Posterior vena cava (tissue), 2 donors: ENCODE measurements at regions not wholly inside any gene's neighbourhood (a gene's known extent, or its start where the extent isn't known, plus 50 kb on each side); places are given as distances from the start of the nearest gene placed in this dataset.

Experiments used
- DNase-seq: peaks from one replicate; pipeline ENCODE4 v3.0.0-alpha.2; 2020; ENCODE audit warnings: low spot score
- intact Hi-C, 2 donors: fragments of 100-400 bp; cut with DNase I; formaldehyde crosslinking; loops; one replicate each; pipeline versions ENCODE4 v1.14.1 to v1.14.2; 2022 to 2023
- donor health status: DM: yes; HTN: yes; CAD: no.
- donor health status: DM: yes; HTN: yes; CAD: no.

DNA sequence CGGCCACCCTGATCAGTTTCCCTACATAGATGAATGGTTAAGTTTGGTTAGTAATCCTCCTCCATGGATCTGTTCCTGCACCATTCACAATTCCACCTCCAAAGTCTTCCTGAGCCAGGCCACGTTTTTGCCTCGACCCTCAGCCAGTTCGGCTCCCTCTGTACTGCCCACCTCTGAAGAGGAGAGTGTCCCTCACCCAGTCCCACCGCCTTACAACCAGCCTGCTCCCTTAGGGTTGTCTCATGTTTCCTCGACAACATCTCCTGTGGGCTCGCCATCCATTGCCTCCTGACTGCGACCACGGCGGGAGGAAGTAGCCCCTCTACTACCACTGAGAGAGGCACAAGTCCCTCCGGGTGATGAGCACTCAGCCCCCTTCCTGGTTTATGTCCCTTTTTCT, 338.0 kb upstream of the CNTNAP5 start:
- DNase-seq, result no peak
- intact Hi-C loops, result loop anchor here in 1 of 2 donors (5.0 kb wide), 1 partner anchor 1670 kb away; no protein-coding TSS in a partner anchor

DNA sequence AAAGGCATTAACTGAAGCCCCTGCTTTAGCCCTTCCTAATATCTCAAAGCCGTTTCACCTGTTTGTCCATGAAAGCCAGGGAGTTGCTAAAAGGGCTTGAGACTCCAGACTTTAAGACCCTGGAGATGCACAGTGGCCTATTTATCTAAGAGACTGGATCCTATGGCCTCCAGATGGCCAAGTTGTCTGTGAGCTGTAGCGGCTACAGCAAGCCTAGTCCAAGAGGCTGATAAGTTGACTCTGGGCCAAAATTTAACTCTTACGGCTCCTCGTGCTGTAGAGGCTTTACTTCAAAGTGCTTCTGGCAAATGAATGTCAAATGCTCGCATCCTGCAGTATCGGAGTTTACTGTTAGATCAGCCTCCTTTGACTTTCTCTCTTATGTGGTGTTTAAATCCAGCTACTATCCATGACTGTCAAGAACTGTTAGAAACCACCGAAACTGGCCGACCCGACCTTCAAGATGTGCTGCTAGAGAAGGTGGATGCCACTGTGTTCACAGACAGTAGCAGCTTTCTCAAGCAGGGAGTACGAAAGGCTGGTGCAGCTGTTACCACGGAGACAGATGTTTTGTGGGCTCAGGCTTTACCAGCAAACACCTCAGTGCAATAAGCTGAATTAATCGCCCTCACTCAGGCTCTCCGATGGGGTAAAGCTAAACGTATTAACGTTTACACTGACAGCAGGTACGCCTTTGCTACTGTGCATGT, 336.7 kb upstream of the CNTNAP5 start:
- DNase-seq, result no peak
- intact Hi-C loops, result loop anchor here in 1 of 2 donors (5.0 kb wide), 1 partner anchor 1671 kb away; no protein-coding TSS in a partner anchor

DNA sequence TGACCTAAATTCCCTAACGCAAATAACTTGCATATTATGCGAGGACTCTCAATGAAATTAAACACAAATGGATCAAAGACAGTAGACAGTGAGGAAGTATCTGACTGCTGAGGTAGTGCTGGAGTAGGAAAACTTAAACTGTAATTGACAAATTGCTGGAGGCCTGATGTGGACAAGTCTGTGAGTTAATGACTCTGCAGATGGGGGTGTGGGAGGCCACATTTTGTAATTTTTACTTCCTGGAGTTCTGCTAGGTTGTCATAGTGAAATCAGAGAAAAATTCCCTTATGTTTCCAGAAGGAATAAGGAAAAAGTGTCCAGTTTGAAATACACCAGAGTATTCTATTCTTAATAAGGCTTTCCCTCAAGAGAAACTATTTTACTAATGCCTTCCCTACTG, 333.0 kb upstream of the CNTNAP5 start:
- intact Hi-C loops, result no loop called here
- no peak for DNase-seq

DNA sequence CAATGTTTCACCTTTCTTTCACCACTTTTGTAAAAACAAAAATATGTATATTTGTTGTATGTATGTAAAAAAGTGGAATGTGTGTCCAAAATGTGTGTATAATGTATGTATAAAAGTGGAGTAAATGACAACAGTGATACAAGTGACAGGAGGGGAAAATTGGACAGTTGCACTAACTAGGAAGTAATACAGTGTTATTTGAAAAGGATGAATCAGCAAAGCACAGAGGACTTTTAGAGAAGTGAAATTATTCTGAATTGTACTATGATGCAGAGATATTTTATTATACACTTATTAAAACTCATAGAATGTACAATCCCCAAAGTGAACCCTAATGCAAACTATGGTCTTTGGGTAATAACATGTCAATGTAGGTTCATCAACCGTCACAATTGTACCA, 331.3 kb upstream of the CNTNAP5 start:
- no peak for DNase-seq
- intact Hi-C loops, result no loop called here

DNA sequence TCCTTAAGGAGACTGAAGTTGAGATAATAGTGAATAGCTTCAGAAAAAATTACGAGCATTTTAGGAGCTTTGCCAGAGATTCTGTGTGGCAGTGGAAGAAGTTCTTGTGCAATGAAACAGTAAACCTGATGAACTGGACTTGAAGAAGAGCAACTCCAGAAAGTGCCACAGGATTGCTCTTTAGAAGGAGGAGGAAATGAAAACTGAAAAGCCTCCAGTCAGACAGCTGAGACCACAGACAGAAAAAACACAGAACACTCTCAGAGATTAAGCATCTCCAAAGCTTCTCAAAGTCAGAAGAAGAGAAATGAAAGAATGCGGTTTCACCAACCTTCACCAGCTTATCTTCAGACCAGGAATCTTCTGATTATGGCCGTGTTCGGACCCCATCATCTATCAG, 329.7 kb upstream of the CNTNAP5 start:
- intact Hi-C loops, result no loop called here
- no peak for DNase-seq

DNA sequence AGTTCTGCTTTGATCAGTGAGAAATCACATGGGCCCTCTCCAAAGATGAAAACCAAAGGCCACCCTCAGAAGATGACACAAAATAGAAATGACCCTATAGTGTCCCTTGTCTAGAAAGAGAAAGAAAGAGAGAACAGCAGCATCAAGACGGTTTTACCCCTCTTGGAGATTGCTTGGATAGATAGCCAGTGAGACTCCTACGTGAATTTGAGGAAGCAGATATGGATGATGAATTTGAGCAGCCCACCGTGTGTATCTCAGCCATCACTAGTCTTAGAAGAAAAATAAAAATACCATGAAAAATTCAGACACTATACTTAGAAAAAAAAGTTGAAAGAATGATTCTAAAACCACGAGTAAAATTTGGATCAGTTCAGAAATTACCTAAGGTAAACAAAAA, 329.1 kb upstream of the CNTNAP5 start:
- intact Hi-C loops, result no loop called here
- no peak for DNase-seq

DNA sequence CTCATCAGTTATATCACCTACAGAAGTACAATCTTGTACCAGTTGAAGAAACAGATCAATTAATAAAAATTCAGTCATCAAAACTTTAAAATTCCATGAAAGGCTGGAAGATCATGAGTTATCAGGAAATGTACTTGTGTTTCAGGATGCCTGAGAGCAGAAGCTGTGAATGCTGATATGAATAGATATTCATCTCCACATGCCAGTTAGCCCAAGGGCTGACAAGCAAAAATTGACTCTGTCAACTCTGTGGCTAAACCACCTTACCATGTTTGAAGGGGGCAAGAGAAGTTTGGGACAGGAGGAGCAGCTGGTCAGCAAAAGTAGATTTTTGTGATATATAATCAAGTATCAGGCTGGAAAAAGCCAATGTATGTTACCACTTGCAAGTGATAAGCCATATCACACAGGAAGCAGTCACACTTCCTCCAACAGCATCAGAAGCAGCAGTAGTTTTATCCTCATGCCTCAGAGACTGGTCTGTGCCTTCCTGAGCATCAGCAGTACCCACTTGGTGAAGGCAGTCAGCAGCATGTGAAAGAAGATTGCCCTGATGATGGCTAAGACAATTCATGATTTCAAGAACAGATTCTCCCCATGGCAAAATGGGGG, 328.2 kb upstream of the CNTNAP5 start:
- DNase-seq, result no peak
- intact Hi-C loops, result no loop called here

DNA sequence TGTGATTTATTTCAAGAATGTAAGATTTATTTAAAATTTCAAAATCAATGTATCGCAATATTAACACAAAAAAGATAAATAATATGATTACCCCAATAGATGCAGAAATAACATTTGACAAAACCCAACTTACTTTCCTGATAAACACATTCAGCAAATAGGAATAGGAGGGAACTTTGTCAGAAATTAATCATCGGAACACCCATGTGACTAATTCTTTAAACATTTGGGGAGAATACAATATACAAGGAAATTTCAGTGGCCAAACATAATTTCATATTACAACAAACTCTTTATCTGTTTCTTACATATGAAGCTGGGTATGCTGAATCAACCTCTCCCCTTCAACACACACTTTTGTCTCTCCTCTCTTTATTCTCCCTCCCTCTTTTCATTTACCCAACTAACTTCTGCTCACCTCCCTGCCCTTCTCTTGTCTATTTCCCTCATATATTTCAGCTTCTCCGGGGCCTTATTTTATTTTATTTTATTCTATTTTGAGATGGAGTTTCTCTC, 309.6 kb upstream of the CNTNAP5 start:
- no peak for DNase-seq
- intact Hi-C loops, result no loop called here

DNA sequence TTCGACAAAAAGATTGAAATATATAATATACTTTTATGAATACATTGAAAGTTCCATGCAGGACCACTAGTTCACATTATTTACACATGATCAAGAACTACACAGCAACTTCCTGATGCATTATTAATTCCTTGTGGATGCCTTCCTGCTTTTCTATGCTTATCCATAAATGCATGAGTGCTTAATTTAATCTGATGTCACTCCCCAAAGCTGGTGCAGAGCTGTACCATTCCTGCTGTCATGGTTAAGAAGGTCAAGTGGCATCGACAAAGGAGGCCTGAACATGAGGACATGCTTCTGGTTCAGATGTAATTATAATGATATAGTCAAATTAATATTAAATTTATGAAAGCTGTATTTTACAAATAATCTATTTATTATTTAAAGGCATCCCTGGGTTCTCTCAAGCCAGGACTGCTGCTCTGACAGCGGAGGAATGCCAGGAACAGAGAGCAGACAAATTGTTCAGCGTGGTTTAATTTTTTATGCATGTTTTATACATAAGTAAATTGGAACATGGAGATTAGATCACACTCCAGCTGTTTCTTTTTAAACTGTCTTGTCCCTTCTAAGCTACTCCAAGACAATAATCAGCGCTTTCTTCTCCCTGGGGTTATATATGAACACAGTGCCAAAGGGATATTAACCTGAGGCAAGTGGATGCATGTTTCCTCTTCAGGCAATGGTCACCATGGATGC, 307.3 kb upstream of the CNTNAP5 start:
- DNase-seq, result no peak
- intact Hi-C loops, result no loop called here

DNA sequence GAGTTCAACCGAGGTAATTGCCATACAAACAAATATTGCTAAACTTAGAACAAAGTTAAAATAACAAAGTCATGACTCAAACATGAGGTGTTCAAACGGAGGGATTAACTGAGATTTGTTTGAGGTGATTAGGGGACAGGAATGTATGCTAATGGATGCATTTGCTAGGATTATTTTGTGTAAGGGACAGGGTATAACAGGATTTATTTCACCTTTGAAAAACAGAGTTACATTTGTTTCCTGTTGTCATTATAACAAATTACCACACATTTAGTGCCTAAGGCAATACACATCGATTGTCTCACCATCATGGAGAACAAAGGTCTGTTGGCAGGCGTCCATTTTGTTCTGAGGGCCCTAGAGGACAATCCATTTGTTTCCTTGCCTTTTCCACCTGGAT, 304.3 kb upstream of the CNTNAP5 start:
- DNase-seq, result no peak
- intact Hi-C loops, result no loop called here

DNA sequence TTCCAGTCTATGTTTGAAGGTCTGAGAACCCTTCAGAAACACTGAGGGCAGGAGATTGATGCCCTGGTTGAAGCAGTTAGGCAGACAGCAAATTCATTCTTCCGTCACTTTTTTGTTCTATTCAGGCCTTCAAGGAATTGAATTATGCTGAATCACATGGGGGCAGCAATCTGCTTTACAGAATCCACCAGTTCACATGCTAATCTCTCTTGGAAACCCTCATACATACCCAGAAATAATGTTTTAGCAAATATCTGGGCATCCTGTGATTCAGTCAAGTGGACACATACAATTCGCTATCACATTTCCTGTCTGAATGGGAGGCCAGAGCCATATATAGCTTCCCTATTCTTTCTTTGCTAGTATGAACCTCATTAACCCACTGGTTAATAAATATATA, 301.4 kb upstream of the CNTNAP5 start:
- no peak for DNase-seq

DNA sequence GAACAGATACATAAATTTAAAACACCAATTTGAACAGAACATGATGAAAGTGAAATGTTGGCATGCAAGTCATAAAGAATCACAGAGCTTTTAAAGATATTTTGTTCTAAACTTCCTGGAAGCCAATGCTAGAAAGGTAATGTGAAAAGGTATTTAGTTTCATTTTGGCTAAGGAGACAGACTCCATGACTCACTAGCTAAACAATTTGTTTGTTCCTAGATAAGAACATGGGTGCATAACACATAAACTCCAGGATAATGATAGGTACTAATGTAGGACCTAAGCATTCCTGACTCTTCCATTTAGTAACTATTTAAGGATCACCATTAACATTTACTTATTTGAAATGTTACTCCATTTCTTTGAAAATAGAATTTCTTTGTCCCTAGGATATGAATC, 292.5 kb upstream of the CNTNAP5 start:
- no peak for DNase-seq
- intact Hi-C loops, result no loop called here

More for the DNA sequence above, 301.4 kb upstream of the CNTNAP5 start:
- intact Hi-C loops, result no loop called here

DNA sequence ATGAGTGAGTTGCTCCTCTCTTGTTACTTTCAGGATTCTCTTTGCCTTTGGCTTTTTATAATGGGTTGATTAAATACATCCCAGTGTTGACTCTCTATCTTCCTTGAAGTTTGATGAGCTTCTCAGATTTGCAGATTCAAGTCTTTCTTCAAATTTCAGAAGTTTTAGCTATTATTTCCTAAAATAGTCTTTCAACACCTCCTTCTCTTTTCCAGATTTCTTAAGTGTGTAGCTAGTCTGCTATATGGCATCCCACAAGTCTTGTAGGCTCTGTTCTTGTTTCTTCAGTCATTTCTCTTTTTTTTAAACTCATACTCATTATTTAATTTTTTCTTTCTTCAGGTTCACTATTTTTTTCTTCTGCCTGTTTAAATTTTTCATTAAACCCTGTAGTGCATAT, 287.7 kb upstream of the CNTNAP5 start:
- intact Hi-C loops, result no loop called here
- DNase-seq, result no peak

DNA sequence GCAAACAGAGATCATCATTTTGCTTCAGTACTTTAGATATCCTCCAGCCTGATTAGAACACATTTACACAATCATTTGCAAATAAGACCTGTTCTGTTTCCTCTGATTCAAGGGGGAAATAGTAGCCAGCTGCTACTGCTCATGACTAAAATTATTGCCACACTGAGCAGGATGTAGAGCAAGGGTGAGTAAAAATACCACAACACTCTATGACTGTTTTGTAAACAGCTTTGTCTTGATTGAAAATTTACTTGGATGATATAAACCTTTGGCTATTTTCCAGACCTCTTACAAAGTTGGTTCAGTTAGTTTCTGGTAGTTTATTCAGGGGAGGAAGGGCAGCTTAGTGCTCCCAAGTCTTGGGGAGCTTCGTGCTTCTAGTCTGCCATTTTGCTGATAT, 286.4 kb upstream of the CNTNAP5 start:
- intact Hi-C loops, result no loop called here
- no peak for DNase-seq

DNA sequence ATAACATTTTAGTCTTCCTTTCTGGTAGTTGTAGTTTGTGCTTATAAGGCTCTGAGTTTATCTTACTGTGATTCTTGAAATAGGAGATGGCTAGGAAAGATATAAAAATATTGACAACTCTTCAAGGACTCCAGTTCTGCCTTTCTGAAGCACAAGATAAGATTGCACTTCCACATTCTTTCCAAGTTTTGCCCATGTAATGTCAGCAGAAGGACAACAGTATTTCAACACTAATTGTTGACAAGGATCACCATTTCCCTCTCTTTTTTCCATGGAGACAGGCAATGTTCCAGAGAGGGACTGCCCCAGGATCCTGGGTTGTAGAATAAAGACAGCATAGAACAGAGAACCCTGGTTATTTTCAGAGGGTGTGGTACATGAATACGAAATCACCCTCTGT, 279.1 kb upstream of the CNTNAP5 start:
- intact Hi-C loops, result no loop called here
- no peak for DNase-seq

DNA sequence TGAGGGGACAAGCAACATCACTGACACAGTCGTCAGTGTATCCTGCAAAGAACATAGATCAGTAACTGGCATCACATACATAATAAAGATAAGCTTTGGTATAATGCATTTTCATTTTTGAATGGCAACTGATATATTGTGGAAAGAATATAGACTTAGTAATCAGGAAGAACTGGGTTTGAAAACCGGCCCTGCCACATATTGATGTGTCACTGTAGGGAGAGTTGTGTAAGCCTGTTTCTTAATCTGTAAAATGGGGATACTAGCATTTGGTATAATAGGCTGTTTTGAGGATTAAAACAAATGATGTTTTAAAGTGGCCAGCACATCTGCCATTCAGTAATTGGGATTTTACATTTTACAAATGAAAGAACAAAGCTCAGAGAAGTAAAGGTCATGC, 277.8 kb upstream of the CNTNAP5 start:
- DNase-seq, result no peak
- intact Hi-C loops, result no loop called here

DNA sequence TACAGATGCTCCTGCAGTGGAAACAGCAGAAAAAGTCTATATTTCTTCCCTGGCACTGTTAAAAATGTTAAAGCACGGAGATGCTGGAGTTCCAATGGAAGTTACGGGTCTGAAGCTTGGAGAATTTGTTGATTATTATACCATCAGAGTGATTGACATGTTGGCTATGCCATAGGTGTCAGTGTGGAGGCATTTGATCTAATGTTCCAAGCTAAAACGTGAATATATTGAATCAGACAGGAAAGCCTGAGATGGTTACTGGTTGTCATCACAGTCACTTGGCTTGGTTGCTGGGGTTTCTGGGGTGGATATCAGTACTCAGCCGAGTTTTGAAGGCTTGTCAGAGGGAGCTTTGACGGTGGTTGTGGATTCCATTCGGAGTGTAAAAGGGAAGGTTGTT, 262.9 kb upstream of the CNTNAP5 start:
- no peak for DNase-seq
- intact Hi-C loops, result no loop called here

DNA sequence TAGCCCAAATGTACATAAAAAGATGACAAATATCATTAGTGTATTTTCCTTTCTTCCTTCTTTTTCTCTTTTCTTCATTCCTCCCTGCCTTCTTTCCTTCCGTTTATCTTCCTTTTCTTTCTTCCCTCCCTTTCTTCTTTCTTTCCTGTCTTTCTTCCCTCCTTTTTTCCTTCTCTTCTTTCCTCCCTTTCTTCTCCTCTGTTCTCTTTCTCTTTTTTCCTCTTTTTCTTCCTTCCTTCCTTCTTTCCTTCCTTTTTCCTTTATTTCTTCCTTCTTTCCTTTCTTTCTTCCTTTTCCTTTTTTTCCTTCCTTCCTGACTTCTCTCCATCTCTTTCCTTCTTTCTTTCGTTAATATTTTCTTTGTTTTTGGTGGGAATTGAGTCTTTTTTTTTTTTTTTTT, 256.9 kb upstream of the CNTNAP5 start:
- intact Hi-C loops, result no loop called here

DNA sequence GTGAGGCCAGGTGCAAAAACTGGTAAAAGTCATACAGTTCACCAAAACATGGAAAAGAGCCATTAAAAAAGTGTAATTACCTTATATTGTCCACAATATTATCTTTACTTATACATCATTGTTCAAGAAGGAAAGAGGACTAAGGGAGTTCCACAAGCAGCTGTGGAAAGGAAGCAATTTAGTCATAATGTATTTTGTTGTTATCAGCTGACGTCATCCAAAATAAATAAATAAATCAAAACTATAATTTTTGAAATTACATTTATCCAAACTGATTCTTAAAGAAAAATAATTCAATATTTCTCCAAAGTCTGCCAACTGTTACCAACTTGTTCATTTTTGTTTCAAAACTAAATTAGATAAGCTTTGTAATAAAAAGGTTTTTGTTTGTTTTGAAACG, 256.1 kb upstream of the CNTNAP5 start:
- intact Hi-C loops, result no loop called here
- DNase-seq, result no peak

More for the DNA sequence above, 256.9 kb upstream of the CNTNAP5 start:
- DNase-seq, result no peak

DNA sequence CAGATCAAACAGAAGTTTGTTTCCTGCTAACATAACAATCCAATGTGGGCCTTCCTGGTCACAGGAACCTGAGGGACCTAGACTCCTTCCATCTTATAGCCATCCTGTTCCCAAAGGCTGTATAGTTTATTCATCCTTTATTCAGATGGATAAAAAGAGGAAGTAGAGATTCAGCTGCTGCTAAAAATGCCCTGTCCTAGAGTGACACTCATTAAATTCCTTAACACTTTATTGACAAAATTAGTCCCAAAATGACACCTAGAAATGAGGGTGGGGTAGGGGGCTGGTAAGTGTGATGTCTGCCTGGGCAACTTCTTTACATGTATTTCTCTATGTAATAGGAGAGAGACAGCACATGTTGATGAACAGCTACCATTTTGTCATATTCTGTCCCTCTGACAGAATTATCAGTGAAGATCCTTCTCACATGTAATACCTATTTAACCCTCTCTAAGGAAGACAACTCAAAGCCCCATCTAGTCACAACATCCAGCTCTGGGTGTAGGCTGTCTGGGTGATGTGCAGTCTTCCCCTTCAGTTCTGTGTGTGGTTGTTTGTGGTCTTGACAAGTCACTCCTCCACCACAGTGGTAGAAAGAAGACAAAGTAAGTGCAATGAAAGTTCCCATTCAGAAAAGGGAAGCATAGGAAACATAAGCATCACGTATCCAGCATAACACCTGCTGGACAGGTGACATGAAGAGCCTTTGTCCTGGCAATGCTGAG, 253.9 kb upstream of the CNTNAP5 start:
- intact Hi-C loops, result no loop called here
- no peak for DNase-seq
